ENCODE measurements at regions not wholly inside any gene's neighbourhood (a gene's known extent, or its start where the extent isn't known, plus 50 kb on each side); places are given as distances from the start of the nearest gene placed in this dataset.

- no peaks in the 10 kb centered on the region for H3K4me1 ChIP-seq (ENCODE audit: control insufficient read depth, insufficient read depth, low read length)
- H3K27ac ChIP-seq (ENCODE audit: low read length) = no peak overlapping the region
- H3K27me3 ChIP-seq (ENCODE audit: control insufficient read depth, insufficient read depth, low read length) = no peaks in the 10 kb centered on the region
- TF ChIP-seq SIN3A (IDR thresholded peaks at IDR 0.05; ENCODE audit: borderline replicate concordance, insufficient read depth, low read depth, low read length) (no peak), TCF7L2 (IDR thresholded peaks at IDR 0.05; ENCODE audit: low read depth, low read length) (no peak), REST (IDR thresholded peaks at IDR 0.05; ENCODE audit: insufficient read depth in 1 of 2, low read depth in 2 of 2, low read length in 1 of 2) (no peak), POLR2AphosphoS5 (IDR thresholded peaks at IDR 0.05; ENCODE audit: low read depth, low read length) (no peak), CTCF (IDR thresholded peaks at IDR 0.05) (no peak)
- in situ Hi-C loops (cut with HindIII; ENCODE audit: low pct_unique_long_range_greater_than_20kb, low sequenced_read_pairs) = no loop called here
- no peaks in the 10 kb centered on the region for H3K36me3 ChIP-seq (ENCODE audit: control insufficient read depth, insufficient read depth, low read length)
- no peak overlapping the region for H3K4me3 ChIP-seq (ENCODE audit: low read depth in 2 of 2, low read length in 2 of 2)
- no TSS peak for BruUV-seq (replicated peaks)
- POLR2A ChIA-PET = no interaction called here
- no peaks in the 10 kb centered on the region for H3K9me3 ChIP-seq (ENCODE audit: control insufficient read depth, insufficient read depth, low read depth, low read length)
- no peak for DNase-seq (ENCODE audit: low read depth, low spot score)
- ATAC-seq = no peak
- intact Hi-C loops (cut with micrococcal nuclease; ENCODE audit: unreplicated experiment) = no loop called here
- CTCF ChIA-PET = no interaction called here
Observed at GRCh38 chr21:20631633-20632032, 366.6 kb upstream of the NCAM2 start.

- Histone ChIP-seq H3K4me3 (ENCODE audit: low read depth in 2 of 2, low read length in 2 of 2) (no peak overlapping the region), H3K27me3 (ENCODE audit: control insufficient read depth, insufficient read depth, low read length) (no peaks in the 10 kb centered on the region), H3K9me3 (ENCODE audit: control insufficient read depth, insufficient read depth, low read depth, low read length) (no peaks in the 10 kb centered on the region), H3K27ac (ENCODE audit: low read length) (no peak overlapping the region), H3K4me1 (ENCODE audit: control insufficient read depth, insufficient read depth, low read length) (no peaks in the 10 kb centered on the region), H3K36me3 (ENCODE audit: control insufficient read depth, insufficient read depth, low read length) (no peaks in the 10 kb centered on the region)
- DNase-seq (ENCODE audit: low read depth, low spot score) (no peak), ATAC-seq (no peak)
- intact Hi-C loops (cut with micrococcal nuclease; ENCODE audit: unreplicated experiment) (no loop called here), in situ Hi-C loops (cut with HindIII; ENCODE audit: low pct_unique_long_range_greater_than_20kb, low sequenced_read_pairs) (no loop called here)
- TF ChIP-seq POLR2AphosphoS5 (IDR thresholded peaks at IDR 0.05; ENCODE audit: low read depth, low read length) (no peak), CTCF (IDR thresholded peaks at IDR 0.05) (no peak), REST (IDR thresholded peaks at IDR 0.05; ENCODE audit: insufficient read depth in 1 of 2, low read depth in 2 of 2, low read length in 1 of 2) (no peak), TCF7L2 (IDR thresholded peaks at IDR 0.05; ENCODE audit: low read depth, low read length) (no peak), SIN3A (IDR thresholded peaks at IDR 0.05; ENCODE audit: borderline replicate concordance, insufficient read depth, low read depth, low read length) (no peak)
- no TSS peak for BruUV-seq (replicated peaks)
- CTCF ChIA-PET = no interaction called here
- POLR2A ChIA-PET = no interaction called here
Observed at GRCh38 chr21:20639026-20639425, 359.2 kb upstream of the NCAM2 start.
